C4-2B (cell line): ENCODE measurements at regions not wholly inside any gene's neighbourhood (a gene's known extent, or its start where the extent isn't known, plus 50 kb on each side); places are given as distances from the start of the nearest gene placed in this dataset.

Source experiments
- H3K27ac ChIP-seq: fragments of 450-650 bp; 2 replicates; pipeline ENCODE4 v1.5.1; 2017
- ZFX ChIP-seq: fragments of 450-650 bp; IDR thresholded peaks from 2 replicates; pipeline ENCODE4 v1.6.1; 2017
- TF ChIP-seq, protein P1 (sequence below): fragments of 450-650 bp; conservative IDR thresholded peaks from 2 replicates; pipeline ENCODE4 v1.5.1; 2017; ENCODE audit warnings: mild to moderate bottlenecking

DNA sequence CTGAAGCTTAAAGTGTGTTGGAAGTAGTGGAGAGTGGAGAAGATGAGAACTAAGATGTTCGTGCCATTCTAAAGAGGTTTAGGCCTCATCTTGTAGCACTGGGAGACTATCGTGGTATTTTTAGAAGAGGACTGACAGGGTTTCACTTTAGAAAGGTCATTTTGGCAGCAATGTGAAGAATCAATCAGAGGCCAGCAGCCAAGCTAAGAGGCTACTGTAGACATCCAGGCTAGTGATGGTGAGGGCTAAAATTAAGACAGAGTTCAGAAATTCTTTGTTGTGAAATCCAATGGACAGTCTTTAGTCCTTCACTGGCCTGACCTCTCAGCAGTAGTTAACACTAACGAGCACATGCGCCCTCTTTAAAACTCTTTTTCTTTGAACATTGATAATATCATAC lies 288.2 kb downstream of the TBL1XR1 start:
- no peak overlapping the region for H3K27ac ChIP-seq
- no peak for TF ChIP-seq ZFX
- TF ChIP-seq, protein P1, sequence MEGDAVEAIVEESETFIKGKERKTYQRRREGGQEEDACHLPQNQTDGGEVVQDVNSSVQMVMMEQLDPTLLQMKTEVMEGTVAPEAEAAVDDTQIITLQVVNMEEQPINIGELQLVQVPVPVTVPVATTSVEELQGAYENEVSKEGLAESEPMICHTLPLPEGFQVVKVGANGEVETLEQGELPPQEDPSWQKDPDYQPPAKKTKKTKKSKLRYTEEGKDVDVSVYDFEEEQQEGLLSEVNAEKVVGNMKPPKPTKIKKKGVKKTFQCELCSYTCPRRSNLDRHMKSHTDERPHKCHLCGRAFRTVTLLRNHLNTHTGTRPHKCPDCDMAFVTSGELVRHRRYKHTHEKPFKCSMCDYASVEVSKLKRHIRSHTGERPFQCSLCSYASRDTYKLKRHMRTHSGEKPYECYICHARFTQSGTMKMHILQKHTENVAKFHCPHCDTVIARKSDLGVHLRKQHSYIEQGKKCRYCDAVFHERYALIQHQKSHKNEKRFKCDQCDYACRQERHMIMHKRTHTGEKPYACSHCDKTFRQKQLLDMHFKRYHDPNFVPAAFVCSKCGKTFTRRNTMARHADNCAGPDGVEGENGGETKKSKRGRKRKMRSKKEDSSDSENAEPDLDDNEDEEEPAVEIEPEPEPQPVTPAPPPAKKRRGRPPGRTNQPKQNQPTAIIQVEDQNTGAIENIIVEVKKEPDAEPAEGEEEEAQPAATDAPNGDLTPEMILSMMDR = no peak

DNA sequence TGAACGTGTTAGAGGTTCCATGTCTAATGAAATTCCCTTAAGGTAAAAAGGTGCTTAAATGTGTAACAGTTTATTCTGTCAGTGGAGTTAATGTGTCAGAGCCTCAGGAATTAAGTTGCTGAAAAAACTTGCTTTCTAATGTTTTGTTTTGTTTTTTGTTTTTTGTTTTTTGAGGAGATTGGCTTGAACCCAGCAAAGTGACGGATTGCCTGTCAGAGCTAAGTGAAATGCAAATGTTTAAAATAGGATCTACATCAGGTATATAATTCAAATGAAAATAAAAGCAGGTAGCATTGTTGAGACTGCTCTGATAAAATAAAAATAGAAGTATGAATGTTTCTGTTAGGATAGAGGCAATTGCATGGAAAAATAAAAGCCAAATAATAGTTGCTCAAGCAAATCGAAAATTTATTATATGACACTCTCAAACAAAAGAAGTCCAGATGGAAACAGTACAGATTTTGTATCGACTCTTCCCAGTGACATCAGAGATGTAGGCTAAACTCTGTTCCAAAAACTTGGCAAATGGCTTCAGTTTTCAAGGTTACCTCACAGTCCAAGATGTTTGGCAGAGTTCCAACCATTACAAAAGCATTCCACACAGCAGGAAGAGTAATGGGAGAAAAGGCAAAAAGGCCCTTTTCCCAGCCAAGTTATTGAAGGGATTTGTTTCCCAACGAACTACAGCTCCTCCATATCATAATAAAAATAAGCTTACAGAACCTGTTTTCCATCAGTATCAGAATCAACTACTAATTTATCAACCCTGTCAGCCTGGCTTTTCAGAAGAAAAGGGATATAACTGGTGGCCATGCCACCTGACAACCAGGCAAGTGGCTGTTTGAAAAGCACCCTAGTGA lies 291.0 kb downstream of the TBL1XR1 start:
- TF ChIP-seq, protein P1 = no peak
- no peak for TF ChIP-seq ZFX
- H3K27ac ChIP-seq = no peak overlapping the region

DNA sequence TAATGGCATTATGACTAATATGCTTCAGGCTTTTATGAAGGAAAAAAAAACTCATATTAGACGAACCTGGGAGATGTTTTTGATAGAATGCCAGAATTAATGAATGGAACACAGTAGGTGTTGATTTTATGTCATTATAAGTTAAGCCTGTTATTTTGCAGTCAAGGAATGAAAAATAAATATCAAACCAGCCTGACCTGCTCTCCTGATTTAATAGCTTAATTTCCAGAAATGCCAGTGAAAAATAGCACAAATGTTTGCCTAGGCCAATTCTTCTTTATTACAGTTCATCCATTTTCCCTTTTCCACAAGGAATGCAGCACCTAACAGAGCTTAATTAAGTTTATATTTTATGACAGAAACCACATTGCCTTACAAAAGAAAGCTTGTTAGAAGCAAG lies 292.0 kb downstream of the TBL1XR1 start:
- TF ChIP-seq, protein P1 = no peak
- no peak for TF ChIP-seq ZFX

GRCh38 chr3:176904506-176904905 lies 292.8 kb downstream of the TBL1XR1 start:
- no peak overlapping the region for H3K27ac ChIP-seq
- TF ChIP-seq, protein P1 = no peak
- no peak for TF ChIP-seq ZFX

More for the DNA sequence above, 292.0 kb downstream of the TBL1XR1 start:
- no peak overlapping the region for H3K27ac ChIP-seq

GRCh38 chr3:176896640-176897039 lies 300.6 kb downstream of the TBL1XR1 start:
- no peak for TF ChIP-seq ZFX
- TF ChIP-seq, protein P1 = no peak
- H3K27ac ChIP-seq = no peak overlapping the region

DNA sequence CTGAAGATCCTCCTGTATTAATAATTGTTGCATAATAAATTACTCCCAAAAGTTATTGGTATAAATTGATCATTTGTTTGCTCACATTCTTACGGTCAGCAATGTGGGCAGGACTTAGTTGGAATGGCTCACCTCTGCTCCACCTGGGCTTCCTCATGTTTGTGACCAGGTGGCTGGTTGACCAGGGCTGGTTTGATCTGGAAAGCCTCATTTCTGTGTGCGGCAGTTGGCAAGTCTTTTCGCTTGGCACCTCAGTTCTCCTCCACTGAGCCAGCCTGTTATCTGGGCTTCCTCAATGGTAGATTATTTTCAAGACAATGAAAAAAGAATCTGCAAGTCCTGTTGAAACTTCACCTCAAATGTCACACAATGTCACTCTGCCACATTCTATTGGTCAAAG lies 301.1 kb downstream of the TBL1XR1 start:
- TF ChIP-seq, protein P1 = no peak
- no peak for TF ChIP-seq ZFX
- no peak overlapping the region for H3K27ac ChIP-seq

- TF ChIP-seq, protein P1 = no peak
- no peak for TF ChIP-seq ZFX
- H3K27ac ChIP-seq = no peak overlapping the region
Observed at GRCh38 chr3:176879710-176880109, 317.6 kb downstream of the TBL1XR1 start.
